SHP77 treated with DMSO at 0.1 percent for 48 hours (cell line): ENCODE measurements at regions not wholly inside any gene's neighbourhood (a gene's known extent, or its start where the extent isn't known, plus 50 kb on each side); places are given as distances from the start of the nearest gene placed in this dataset.

Source experiments
- DNase-seq: peaks from one replicate; lab custom pipeline; 2025; lab: John Stamatoyannopoulos, UW

DNA sequence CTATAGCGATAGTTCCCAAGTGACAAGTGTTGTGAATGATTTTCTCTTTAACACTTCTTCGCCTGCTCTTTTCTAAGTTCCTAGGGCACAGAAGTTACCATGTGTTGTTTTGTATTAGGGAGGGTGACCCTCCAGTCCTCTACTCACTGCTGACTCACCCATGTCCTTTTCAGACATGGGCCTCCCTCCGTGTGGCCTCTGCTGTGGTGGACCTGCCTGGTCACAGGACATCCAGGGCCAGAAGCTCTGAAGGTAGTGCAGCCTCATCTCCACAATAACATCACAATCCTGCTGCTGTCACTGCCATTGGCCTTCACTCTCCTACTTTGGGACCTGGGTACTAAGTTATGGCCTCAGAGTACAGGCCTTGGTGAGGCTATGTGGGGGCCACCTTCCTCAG, 87.1 kb upstream of the TNFAIP3 start:
- DNase-seq, result no peak

DNA sequence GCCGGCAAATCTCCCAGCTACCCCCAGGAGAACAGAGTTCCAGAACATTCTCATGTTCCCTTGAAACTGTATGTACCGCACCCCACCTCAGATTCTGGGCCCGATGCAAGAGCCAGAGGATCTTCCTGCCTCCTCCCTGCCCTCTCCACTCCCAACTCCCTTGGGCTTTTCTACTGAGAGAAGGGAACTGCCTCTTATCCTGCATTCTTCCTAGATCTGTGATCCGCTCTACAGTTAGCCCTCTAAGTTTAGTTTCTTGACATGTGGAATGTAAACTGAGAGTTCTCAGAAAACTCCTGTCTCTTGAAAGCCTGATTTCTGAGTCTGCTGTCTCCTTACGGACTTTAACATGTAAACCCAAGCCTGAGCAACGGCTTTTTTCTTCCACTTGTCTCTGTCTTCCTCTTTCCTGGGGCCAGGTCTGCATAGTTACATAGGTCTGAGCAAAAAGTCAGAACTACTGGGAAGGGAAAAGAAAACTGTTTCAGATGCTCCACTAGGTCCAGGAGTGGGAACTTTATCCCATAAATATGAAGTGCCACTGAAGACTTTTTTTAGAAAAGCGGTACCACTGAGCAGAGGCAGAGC, 86.5 kb upstream of the TNFAIP3 start:
- no peak for DNase-seq

DNA sequence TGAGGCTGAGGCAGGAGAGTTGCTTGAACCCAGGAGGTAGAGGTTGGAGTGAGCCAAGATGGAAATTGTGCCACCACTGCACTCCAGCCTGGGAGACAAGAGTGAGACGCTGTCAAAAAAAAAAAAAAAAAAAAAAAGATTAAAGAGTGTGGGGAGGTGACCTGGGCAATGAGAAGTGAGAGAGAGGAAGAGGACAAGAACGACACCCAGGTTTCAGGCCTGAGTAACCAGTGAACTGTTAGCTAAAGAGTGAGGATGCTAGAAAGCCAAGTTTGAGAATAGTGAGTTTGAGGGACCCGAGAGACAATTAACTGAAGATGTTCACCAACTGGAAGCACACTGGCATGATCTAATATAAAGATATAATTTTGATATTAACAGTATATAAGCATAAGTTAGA, 85.4 kb upstream of the TNFAIP3 start:
- DNase-seq, result no peak

DNA sequence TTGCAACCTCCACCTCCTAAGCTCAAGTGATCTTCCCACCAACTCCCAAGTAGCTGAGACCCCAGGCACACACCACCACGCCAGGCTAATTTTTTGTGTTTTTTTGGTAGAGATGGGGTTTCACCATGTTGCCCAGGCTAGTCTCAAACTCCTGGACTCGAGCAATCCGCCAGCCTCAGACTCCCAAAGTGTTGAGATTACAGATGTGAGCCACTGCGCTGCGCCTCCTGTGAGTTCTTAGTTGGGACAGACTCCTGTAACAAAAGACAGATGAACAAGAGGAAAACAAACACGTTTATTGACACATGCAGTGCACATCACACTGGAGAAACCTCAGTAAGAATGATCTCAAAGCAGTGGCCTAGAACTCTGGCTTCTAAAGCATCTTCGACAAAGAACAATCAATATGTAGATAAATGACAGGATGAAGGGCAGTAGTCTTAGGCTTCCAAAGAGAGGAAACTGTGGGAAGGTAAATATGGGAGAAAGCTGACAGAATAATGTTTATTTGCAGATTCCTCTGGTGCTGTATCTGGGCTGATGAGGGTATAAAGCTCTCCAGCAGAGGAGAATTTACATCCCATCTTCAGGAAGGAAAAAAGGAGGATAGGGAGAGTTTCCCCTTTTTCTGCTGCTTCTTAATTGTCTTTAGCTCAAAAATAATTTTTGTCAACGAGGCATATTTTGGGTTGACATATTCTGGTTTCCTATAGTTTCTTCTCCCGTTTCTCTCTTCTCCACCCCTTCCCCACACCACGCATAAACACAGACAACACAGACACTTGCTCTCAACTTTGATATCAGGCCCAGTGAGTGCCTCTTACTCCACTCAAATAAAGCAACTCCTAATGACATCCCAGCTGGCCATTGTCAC, 84.7 kb upstream of the TNFAIP3 start:
- no peak for DNase-seq

DNA sequence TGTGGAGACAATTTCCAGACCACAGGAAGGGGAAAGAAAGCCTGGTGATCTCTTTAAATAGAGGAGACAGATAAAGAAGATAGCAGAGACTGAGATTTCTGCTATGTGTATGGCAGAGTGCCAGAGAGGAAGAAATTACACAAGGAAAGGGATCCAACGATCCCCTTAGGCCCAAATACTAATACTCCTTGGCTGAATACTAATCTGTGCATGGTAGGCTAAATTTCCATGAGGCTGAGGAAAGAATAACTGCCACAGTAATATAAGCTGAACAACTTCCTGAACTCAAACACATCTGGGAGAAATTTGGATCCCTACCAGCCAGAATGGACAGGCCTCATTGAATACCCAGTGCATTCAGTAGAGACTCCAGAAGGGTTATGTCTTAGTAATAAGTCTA, 83.3 kb upstream of the TNFAIP3 start:
- DNase-seq, result no peak

DNA sequence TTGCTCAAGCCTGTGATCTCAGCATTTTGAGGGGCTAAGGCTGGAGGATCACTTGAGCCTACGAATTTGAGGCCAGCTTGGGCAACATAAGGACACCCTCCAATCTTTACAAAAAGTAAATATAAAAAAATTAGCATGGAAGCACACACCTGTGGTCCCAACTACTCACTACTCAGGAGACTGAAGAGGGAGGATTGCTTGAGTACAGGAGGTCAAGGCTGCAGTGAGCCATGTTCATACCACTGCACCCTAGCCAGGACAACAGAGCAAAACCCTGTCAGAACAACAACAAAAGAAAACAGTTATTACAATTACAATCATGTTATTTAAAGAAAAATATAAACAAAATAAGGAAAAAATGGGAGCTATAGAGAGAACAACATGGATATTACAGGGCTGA, 82.5 kb upstream of the TNFAIP3 start:
- no peak for DNase-seq

DNA sequence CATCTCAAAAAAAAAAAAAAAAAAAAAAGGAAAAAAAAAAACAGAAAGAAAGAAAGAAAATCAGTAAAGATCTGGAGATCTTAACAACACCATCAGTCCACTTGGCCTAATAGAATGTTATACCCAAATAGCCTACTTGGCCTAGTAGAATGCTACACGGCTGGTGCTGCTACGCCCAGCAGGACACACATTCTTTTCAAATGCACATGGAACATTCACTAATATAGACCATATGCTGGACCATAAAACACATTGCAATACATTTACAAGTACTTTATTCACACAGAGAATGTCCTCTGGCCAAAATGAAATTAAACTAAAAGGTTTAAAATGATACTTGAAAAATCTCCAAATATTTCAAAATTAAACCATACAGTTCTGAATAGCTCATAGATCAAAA, 80.0 kb upstream of the TNFAIP3 start:
- no peak for DNase-seq

DNA sequence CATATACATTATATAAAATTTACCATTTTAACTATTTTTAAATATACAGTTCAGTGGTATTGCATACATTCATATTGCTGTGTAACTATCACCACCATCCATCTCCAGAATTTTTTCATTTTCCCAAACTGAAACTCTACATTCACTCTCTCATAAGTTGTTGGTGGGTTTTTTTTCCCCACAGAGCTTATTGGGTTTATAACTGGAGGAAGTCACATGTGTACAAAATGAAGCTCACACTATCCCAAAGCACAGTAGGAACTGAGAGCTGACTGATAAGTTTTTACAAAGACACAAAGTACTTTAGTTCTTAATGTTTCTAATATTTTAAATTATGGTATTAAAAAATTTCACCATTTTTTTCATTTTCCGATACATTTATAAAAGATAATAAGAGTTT, 78.8 kb upstream of the TNFAIP3 start:
- DNase-seq, result no peak

DNA sequence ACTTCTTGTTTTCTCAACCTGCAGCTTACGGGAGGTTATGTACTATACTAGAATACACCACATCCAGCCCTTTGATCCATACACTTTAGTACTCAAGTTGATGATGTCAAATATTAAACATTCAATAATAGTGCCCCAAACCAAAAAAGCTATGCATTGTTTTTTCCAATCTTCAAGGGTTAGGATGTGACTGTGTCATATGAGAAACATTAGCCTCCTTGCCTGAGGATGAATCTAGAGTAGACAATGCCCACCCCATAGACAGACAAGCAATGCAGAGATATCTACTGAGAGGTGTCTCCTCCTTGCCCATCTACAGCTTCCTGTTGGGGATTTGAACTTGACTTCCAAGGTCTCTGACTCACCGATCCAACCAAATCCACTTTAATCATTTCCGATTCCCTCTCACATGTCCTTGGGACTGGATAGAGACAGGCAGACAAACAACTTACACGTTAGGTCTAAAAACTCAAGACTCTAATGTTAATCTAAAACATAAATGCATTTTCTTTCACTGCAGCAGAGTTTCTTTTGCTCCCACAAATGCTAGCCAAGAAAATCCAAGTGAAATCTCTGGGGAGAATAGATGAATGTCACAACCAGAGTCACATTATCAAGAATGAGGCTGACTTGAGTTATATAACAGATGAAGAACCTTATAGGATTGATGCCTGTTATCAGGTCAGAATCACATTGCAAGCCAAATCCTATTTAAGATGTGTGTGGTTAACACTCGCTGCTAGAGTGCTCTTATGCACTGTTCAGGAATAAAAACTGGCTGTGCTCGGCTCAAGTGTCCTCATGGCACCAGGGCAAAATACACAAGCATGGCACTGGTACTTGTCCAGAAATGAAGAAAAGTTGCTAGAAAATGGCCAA, 75.5 kb upstream of the TNFAIP3 start:
- DNase-seq, result no peak

DNA sequence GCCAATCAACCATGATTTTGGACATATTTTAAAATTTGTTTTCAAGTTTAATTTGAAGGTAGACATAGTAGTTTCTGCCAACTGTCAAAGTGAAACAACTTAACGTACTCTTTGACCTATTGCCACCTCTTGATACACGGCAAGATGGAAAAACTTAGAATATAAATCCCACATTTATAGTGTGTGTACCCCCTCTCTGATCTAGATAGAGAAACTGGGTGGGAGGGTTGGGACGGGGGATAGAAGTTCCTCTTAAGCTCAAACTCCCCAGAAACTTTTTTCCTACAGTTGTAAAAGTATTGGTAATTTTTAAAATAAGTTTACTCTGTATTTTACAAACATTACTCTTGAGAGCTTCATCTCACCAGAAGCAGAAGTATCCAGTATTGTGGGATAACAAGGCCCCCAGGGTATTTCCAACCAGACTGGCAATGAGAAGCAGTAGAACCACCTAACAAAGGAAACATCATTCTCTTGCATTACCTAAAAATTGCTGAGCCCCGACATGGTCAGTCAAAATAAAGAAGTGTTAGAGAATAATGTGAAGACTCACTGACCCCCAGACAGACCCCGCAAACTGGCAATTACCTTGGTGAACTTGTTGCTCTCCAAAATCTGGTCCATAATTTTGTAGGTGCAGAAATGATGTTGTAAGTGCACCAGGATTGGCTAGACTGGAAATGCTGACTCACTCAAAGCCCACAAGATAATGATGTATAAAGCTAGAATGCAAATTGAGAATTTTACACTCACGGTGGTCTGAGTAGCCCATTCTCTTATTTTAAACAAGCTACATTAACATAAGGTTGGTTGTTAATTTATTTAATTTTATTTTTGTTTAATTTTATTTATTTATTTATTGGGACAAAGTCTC, 74.7 kb upstream of the TNFAIP3 start:
- DNase-seq, result no peak

DNA sequence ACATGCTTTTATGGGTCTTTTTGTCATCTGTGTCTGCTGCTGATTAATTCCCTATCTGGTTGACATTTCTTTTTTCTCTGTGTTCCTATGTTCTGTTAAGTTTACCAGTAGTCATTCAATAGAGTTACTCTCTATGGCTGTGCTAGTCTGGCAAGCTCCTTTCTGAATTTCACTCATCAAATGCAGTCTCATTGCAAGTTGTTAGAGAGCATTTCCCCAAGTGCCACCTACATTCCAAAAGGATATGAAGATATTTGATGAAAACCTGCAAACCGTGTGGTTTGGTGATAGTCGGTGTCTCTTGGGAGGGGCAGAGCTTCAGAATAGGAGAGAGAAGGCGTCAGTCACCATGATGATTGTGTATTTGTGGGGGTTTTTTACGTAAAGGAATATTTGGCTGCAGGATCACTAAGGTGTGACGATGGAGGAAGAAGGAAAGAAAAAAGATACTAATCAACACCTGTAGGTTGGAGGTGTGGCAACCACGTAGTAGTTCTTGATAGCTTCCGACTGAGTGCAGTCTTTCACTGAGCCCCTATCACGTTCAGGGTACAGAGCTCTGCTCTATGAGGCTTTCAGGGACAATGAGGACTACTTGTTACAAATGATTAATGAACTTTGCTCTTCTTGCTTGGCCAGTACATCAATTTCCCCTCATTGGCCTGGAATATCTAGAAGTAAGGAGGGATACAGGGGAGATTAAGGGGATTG, 73.1 kb upstream of the TNFAIP3 start:
- no peak for DNase-seq

DNA sequence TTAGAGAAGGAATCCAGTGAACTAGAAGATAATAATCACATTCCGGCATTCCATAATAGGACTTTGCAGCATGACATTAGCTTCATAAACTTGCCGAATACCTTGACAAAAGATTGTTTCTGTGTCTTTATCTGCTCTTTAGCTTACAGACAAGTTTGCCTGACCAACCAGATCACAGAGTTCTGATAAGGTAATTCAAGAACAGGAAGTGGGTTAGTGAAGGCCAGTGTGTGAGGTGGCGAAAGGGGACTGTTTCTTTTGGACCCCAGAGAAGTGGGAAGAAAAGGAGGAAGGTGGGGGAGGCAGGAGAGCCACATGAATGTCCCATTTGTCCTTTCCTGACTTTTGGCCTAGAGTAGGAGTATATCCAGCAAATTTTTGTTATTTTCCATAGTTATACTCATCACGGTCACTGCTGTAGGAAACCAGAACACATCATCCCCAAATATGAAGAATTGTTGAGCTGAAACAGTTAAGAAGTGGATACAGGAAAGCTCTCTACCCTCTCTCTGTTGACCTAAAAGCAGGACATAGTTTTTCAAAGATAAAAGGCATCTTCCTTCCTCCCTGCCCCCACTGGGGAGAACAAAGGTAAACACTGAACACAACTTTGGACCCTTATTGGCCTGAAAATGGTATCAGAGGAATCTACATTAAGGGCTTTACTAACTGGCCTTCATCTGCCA, 72.4 kb upstream of the TNFAIP3 start:
- DNase-seq, result no peak

DNA sequence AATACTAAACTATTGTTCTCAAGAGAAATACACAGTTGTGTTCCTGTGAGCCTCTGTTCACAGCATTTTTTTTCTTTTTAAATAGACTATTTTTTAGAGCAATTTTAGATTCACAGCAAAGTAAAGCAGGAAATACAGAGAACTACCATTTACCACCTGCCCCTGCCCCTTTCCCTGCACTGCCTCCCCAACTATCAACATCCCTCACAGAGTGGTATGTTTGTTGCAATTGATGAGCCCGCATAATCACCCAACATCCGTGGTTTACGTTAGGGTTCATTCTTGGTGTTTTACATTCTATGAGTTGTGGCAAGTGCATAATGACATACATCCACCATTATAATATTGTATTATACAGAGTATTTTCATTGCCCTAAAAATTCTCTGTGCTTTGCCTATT, 71.6 kb upstream of the TNFAIP3 start:
- DNase-seq, result no peak

DNA sequence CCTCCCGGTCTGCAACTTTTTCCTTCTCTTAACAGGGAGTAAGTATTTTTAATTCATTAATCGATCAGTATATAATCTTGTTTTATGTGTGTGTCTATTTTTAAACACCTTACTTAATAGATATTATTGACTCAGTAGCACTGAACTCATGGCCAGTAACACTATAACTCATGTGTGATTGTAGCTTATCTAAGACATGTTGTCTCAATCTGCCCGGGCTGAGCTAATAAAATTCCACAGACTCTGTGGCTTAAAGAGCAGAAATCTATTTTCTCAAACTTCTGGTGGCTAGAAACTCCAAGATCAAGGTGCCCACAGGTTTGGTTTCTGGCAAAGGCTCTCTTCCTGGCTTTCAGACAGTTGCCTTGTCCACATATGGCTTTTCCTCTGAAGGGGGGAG, 68.8 kb upstream of the TNFAIP3 start:
- DNase-seq, result no peak

DNA sequence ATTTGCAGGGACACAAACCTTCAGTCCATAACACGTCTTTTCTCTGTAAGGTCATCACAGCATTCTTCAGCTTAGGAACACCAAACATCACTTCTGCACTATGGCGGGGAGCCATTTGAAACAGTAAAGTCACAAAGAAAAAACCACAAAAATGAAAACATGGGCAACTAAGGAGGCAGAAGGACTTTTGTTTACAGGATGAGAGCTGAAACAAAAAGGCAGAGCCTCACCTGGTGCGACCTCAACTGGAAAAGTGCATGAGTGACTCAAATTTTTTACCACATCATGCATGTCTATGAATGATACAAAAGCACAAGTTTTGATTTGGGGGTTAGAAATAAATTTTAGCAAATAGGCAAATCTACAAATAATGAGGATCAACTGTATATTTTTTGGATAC, 68.2 kb upstream of the TNFAIP3 start:
- DNase-seq, result no peak

DNA sequence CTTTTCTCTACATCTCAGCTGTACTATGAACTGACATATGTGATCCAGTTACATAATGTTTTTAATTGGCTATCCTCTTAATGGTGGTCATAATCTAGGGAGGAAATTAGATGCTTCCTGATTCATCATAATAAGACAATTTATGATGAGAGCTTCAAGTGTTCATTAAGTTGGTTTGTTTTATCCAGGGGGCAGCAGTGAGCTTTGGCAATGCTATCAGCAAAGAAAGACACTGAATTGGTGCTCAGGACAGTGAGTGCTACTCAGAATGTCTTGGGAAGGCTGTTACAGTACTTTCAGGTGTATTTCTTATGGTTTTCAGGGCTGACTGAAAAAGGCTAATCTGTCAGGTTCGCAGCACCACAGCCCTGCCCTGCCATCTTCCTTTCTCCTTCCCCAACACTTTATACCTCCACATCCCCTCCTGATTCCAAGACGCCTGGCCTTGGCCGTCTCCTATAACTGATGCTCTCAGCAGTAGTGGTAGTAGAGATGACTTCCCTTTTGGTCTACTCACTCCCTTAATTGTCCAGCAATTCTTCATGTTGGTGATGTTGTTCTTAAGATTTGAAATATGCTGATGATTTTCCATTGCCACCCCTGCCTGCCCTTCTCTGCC, 67.0 kb upstream of the TNFAIP3 start:
- no peak for DNase-seq

DNA sequence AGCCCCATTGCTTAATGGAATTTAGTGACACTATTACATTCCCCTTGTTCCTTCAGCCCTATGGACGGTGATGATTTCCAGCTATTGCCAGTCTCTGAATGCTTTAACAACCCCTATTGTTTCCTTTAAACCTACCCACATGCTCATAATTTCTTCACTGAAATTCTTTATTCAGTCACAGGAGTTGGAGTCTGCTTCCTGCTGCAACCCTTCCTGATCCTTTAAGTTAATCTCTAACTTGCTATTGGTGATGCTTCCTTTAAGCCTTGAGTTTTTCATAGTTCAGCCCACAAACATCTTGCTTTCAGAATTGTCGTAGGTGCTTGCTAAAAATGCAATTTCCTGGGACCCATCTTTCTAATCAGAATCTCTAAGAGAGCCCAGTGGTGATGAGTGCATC, 66.3 kb upstream of the TNFAIP3 start:
- DNase-seq, result no peak

DNA sequence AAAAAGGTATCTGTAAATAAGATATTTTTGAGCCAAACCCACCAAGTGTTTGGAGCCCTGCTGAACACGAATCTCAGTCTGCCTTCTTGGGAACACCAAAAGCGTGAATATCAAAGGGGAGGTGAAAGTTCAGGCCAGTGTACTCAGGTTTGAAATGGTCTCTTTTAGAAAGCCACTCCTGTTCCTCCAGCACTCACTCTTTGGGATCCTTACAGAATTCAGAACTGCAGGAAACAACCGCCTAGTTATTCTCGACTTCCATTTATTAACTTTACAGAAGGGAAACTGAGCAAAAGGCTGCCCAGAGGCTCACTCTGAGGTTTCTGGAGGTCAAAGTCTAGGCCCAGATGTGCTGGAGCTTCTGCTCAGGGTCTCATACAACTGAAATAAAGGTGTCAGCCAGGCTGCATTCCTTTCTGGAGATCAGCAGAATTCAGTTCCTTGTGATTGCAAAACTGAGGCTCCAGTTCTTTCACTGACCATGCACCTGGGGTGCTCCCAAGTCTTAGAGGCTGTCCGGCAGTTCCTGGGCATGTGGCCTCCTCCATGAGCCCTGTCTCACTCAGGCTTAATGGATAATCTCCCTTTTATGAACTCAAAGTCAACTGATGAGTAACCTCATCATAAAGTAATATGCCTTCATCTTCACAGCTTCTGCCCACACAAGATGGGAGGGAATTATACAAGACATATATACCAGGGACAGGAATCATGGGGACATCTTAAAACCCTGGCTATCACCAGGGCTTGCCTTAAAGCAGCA, 65.5 kb upstream of the TNFAIP3 start:
- DNase-seq, result no peak

DNA sequence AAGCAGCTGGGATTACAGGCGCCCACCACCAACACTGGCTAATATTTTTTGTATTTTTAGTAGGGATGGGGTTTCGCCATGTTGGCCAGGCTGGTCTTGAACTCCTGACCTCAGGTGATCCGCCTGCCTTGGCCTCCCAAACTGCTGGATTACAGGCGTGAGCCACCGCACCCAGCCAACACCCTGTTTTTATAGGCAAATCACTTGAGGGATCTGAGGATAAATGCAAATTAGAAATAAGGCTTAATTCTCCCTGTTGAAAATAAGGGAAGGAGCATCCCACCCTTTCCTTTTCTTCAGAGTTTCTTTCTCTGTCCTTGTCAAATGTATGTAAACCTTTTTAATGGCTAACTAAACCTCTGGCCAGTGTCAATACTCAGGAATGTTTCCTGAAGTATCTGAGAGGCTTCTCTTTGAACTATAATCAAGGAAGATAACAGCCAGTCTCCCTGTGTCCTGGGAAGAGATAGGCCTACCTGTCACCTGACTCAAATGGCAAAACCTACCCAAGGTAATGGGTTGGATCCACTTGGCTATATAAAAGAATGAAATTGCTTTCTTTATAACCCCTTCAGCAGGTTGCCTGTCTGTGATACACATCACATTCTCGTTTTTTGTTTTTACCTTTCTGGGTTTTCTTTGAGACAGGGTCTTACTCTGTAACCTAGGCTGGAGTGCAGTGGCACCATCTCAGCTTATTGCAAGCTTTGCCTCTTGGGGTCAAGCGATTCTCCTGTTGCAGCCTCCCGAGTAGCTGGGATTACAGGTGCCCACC, 64.5 kb upstream of the TNFAIP3 start:
- no peak for DNase-seq
